PFSK-1 (cell line): ENCODE measurements at regions not wholly inside any gene's neighbourhood (a gene's known extent, or its start where the extent isn't known, plus 50 kb on each side); places are given as distances from the start of the nearest gene placed in this dataset.

Experiments
- FOXP2 ChIP-seq: optimal IDR thresholded peaks from 2 replicates; pipeline ENCODE3; 2011; ENCODE audit warnings: borderline replicate concordance, control low read depth, inconsistent platforms; ENCODE audit not compliant: insufficient read depth; ENCODE audit errors: extremely low read length, extremely low read depth
- POLR2AphosphoS5 ChIP-seq: IDR thresholded peaks from 2 replicates; pipeline ENCODE4 v1.6.1; 2012; ENCODE audit warnings: low read depth, mild to moderate bottlenecking, control low read depth, low read length, moderate library complexity
- SIN3A ChIP-seq: IDR thresholded peaks from 2 replicates; pipeline ENCODE4 v1.6.1; 2012; ENCODE audit warnings: mild to moderate bottlenecking, low read length, moderate library complexity, borderline replicate concordance; ENCODE audit not compliant: insufficient read depth
- TAF1 ChIP-seq: IDR thresholded peaks from 2 replicates; pipeline ENCODE4 v1.6.1; 2012; ENCODE audit warnings: low read length, control low read depth, borderline replicate concordance; ENCODE audit not compliant: insufficient read depth
- TF ChIP-seq, protein P1 (sequence below), 2 experiments: IDR thresholded peaks; 2 replicates each; pipeline versions ENCODE4 v1.6.1 to v1.8.0; 2011 to 2012; ENCODE audit warnings: low read depth in 2 of 2, low read length in 2 of 2, control low read depth in 1 of 2, inconsistent platforms in 1 of 2, mild to moderate bottlenecking in 1 of 2, moderate library complexity in 1 of 2; ENCODE audit not compliant: insufficient read depth in 1 of 2

GRCh38 chr5:62707131-62707530, 128.5 kb downstream of the LRRC70 start:
- TF ChIP-seq, protein P1, sequence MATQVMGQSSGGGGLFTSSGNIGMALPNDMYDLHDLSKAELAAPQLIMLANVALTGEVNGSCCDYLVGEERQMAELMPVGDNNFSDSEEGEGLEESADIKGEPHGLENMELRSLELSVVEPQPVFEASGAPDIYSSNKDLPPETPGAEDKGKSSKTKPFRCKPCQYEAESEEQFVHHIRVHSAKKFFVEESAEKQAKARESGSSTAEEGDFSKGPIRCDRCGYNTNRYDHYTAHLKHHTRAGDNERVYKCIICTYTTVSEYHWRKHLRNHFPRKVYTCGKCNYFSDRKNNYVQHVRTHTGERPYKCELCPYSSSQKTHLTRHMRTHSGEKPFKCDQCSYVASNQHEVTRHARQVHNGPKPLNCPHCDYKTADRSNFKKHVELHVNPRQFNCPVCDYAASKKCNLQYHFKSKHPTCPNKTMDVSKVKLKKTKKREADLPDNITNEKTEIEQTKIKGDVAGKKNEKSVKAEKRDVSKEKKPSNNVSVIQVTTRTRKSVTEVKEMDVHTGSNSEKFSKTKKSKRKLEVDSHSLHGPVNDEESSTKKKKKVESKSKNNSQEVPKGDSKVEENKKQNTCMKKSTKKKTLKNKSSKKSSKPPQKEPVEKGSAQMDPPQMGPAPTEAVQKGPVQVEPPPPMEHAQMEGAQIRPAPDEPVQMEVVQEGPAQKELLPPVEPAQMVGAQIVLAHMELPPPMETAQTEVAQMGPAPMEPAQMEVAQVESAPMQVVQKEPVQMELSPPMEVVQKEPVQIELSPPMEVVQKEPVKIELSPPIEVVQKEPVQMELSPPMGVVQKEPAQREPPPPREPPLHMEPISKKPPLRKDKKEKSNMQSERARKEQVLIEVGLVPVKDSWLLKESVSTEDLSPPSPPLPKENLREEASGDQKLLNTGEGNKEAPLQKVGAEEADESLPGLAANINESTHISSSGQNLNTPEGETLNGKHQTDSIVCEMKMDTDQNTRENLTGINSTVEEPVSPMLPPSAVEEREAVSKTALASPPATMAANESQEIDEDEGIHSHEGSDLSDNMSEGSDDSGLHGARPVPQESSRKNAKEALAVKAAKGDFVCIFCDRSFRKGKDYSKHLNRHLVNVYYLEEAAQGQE (IDR thresholded peaks at IDR 0.05; ENCODE audit: insufficient read depth in 1 of 2, low read depth in 2 of 2, low read length in 2 of 2): no peak
- TF ChIP-seq SIN3A (no peak), TAF1 (no peak), FOXP2 (no peak), POLR2AphosphoS5 (no peak)

- no peak for TF ChIP-seq SIN3A
- no peak for TF ChIP-seq POLR2AphosphoS5
Observed at GRCh38 chr5:62705022-62705421, 126.4 kb downstream of the LRRC70 start.

- TF ChIP-seq, protein P1 (IDR thresholded peaks at IDR 0.05; ENCODE audit: insufficient read depth in 1 of 2, low read depth in 2 of 2, low read length in 2 of 2): no peak
- TF ChIP-seq TAF1: no peak
Observed at GRCh38 chr5:62702126-62702525, 123.5 kb downstream of the LRRC70 start.

DNA sequence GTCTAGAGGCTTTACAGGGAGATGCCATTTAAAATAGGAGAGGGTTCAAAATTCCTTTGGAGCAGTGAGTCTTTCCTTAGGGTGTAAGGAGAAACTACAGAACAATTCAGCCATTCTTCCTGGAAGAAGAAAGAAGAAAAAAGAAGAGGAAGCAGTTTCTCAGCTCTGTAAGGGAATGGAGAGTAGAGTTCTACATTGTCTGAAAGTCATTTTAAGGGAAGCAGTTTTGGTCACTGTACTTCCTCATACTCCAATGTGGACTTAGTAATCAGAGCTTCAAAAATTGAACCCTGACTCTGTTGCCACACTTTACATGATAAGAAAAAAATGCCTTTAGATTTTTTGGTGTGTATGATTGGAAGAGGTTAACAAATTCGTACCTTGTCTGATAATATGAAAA, 122.4 kb downstream of the LRRC70 start:
- TF ChIP-seq, protein P1 (IDR thresholded peaks at IDR 0.05; ENCODE audit: insufficient read depth in 1 of 2, low read depth in 2 of 2, low read length in 2 of 2): no peak
- TF ChIP-seq FOXP2 (no peak), TAF1 (no peak), POLR2AphosphoS5 (no peak)

DNA sequence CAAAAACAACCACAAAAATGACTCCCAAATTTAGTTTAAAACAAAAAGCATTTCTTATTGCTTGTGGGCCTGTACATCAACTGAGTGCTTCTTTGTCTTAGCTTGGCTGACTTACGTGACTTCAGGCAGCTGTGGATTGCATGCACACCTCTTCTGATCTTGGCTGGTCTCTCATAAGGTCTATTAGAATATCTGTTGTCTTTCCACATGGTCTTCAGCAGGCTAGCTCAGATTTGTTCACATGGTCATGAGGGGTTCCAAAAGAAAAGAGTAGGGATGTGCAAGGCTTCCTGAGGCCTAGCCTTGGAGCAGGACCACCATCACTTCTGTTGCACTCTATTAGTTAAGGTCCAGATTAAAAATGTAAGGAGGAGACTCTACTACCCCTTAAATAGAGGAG, 120.1 kb downstream of the LRRC70 start:
- TF ChIP-seq, protein P1 (IDR thresholded peaks at IDR 0.05; ENCODE audit: insufficient read depth in 1 of 2, low read depth in 2 of 2, low read length in 2 of 2): no peak
- TF ChIP-seq FOXP2: no peak

DNA sequence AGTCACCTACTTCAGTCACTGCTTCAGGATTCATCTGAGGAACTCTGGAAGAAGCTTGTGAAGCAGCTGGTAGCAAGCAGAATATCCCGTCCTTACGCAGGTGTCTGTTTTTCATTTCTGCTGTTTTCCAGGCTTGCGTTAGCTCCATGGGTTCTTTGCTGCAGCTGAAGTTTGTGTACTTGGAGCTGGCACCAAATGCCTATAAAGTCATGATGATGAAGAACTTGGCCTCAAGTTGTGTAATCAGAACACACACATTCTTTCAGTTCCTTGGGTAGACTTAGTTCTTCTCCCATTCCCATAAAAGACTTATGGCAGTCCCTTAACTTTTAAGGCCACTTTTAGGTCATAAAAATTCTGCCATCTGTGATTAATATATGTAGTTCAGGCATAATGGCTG, 116.7 kb downstream of the LRRC70 start:
- TF ChIP-seq, protein P1 (IDR thresholded peaks at IDR 0.05; ENCODE audit: insufficient read depth in 1 of 2, low read depth in 2 of 2, low read length in 2 of 2): no peak
- no peak for TF ChIP-seq SIN3A
- no peak for TF ChIP-seq FOXP2
- no peak for TF ChIP-seq POLR2AphosphoS5
- TF ChIP-seq TAF1: no peak
